GM23338 (cell line): ENCODE measurements at regions not wholly inside any gene's neighbourhood (a gene's known extent, or its start where the extent isn't known, plus 50 kb on each side); places are given as distances from the start of the nearest gene placed in this dataset.

Experiments
- ATAC-seq: fragments of 200-7000 bp; cut with Tn5 transposase; 3 replicates; pipeline ENCODE4 v1.9.1; 2020
- DNase-seq: peaks from one replicate; pipeline ENCODE4 v3.0.0-alpha.2; 2015; ENCODE audit warnings: low spot score
- H2AFZ ChIP-seq: fragments of 200-600 bp; sonication (generic); 2 replicates; pipeline ENCODE4 v1.8.0; 2016; ENCODE audit warnings: antibody characterized with exemption, mild to moderate bottlenecking, moderate library complexity
- H3F3A ChIP-seq: fragments of 200-600 bp; sonication (generic); replicated peaks from 2 replicates; pipeline ENCODE4 v1.8.0; 2017; ENCODE audit warnings: antibody characterized with exemption, mixed run types, low read depth
- H3K27ac ChIP-seq: fragments of 200-600 bp; sonication (generic); 2 replicates; pipeline ENCODE4 v1.6.1; 2016; ENCODE audit warnings: low read depth
- H3K27me3 ChIP-seq: fragments of 200-600 bp; sonication (generic); 2 replicates; pipeline ENCODE4 v1.8.0; 2016; ENCODE audit warnings: mild to moderate bottlenecking, mixed run types, moderate library complexity; ENCODE audit not compliant: insufficient read depth
- H3K36me3 ChIP-seq: fragments of 200-600 bp; sonication (generic); 2 replicates; pipeline ENCODE4 v1.8.0; 2016; ENCODE audit warnings: mild to moderate bottlenecking; ENCODE audit not compliant: insufficient read depth
- H3K4me1 ChIP-seq: fragments of 200-600 bp; sonication (generic); 2 replicates; pipeline ENCODE4 v1.8.0; 2016; ENCODE audit warnings: mild to moderate bottlenecking, moderate library complexity; ENCODE audit not compliant: insufficient read depth
- H3K4me2 ChIP-seq: fragments of 200-600 bp; sonication (generic); 2 replicates; pipeline ENCODE4 v1.7.1; 2017; ENCODE audit warnings: mixed run types
- H3K4me3 ChIP-seq: fragments of 200-600 bp; sonication (generic); 2 replicates; pipeline ENCODE4 v1.6.1; 2016; ENCODE audit warnings: mixed run types
- H3K79me2 ChIP-seq: fragments of 200-600 bp; sonication (generic); replicated peaks from 2 replicates; pipeline ENCODE4 v1.8.0; 2017; ENCODE audit warnings: mild to moderate bottlenecking; ENCODE audit not compliant: insufficient read depth
- H3K9me2 ChIP-seq: fragments of 200-600 bp; sonication (generic); 2 replicates; pipeline ENCODE4 v1.8.0; 2017; ENCODE audit not compliant: insufficient read depth
- H4K20me1 ChIP-seq: fragments of 200-600 bp; sonication (generic); replicated peaks from 2 replicates; pipeline ENCODE4 v1.8.0; 2017; ENCODE audit warnings: mild to moderate bottlenecking; ENCODE audit not compliant: insufficient read depth
- H3K27ac Mint-ChIP-seq: 2 replicates; pipeline ENCODE4 v1.8.0; 2020; ENCODE audit warnings: inconsistent platforms, mild to moderate bottlenecking, moderate library complexity, mixed read lengths
- H3K27me3 Mint-ChIP-seq: 3 replicates; pipeline ENCODE4 v1.8.0; 2022; ENCODE audit warnings: low read depth, mild to moderate bottlenecking, moderate library complexity, mixed read lengths, inconsistent platforms; ENCODE audit not compliant: insufficient read depth, poor library complexity
- H3K36me3 Mint-ChIP-seq: 3 replicates; pipeline ENCODE4 v1.8.0; 2021; ENCODE audit warnings: low read depth, mild to moderate bottlenecking, inconsistent platforms, moderate library complexity, mixed read lengths
- H3K4me1 Mint-ChIP-seq: 3 replicates; pipeline ENCODE4 v1.8.0; 2020; ENCODE audit warnings: mild to moderate bottlenecking, inconsistent platforms, mixed read lengths
- H3K4me3 Mint-ChIP-seq: 3 replicates; pipeline ENCODE4 v1.8.0; 2021; ENCODE audit warnings: moderate library complexity, mild to moderate bottlenecking, inconsistent platforms, mixed read lengths
- H3K9me3 Mint-ChIP-seq: 3 replicates; pipeline ENCODE4 v1.8.0; 2020; ENCODE audit warnings: moderate library complexity, mild to moderate bottlenecking, inconsistent platforms, mixed read lengths
- EZH2phosphoT487 ChIP-seq: fragments of 200-600 bp; sonication (generic); IDR thresholded peaks from one replicate; pipeline ENCODE4 v1.8.1; 2018; ENCODE audit warnings: antibody characterized with exemption; ENCODE audit not compliant: unreplicated experiment
- REST ChIP-seq: IDR thresholded peaks from one replicate; pipeline ENCODE4 v1.6.1; 2018; ENCODE audit warnings: antibody characterized with exemption; ENCODE audit not compliant: unreplicated experiment
- STAT1 ChIP-seq: IDR thresholded peaks from one replicate; pipeline ENCODE4 v1.6.1; 2016; ENCODE audit warnings: antibody characterized with exemption; ENCODE audit not compliant: unreplicated experiment
- ZNF462 ChIP-seq: fragments of 250-450 bp; sonication (Bioruptor Pico); IDR thresholded peaks from 2 replicates; pipeline ENCODE4 v1.5.0; 2020; ENCODE audit warnings: mild to moderate bottlenecking, moderate library complexity

GRCh38 chr6:44530209-44530909, 142.9 kb downstream of the CDC5L start (continued):
- no peak for TF ChIP-seq ZNF462 (CRISPR knock-in tag)

- Histone ChIP-seq H3F3A (no peaks in the 10 kb centered on the region), H2AFZ (peak overlapping the region; percentile 63; the same call in 1 of the 2 replicates), H4K20me1 (no peaks in the 10 kb centered on the region), H3K27ac (no peak overlapping the region), H3K79me2 (no peaks in the 10 kb centered on the region), H3K36me3 (no peaks in the 10 kb centered on the region), H3K4me1 (no peaks in the 10 kb centered on the region), H3K4me2 (no peak overlapping the region), H3K27me3 (no peaks in the 10 kb centered on the region), H3K4me3 (no peak overlapping the region), H3K9me2 (peaks cover 9% of the 10 kb centered on the region; the same call in 1 of the 2 replicates)
- no peak for TF ChIP-seq STAT1
- TF ChIP-seq REST: no peak
- TF ChIP-seq EZH2phosphoT487: no peak
- H3K27ac Mint-ChIP-seq: no peak overlapping the region
- H3K9me3 Mint-ChIP-seq: no peaks in the 10 kb centered on the region
- H3K36me3 Mint-ChIP-seq: no peaks in the 10 kb centered on the region; the same call in 2 of the 3 replicates
- ATAC-seq (no peak), DNase-seq (no peak)
- peaks cover 6% of the 10 kb centered on the region for H3K27me3 Mint-ChIP-seq
- H3K4me3 Mint-ChIP-seq: no peak overlapping the region
- H3K4me1 Mint-ChIP-seq: peaks cover 17% of the 10 kb centered on the region
Measured at GRCh38 chr6:44530910-44531234, 143.4 kb downstream of the CDC5L start.
